Hepatocyte (in vitro differentiated cells): ENCODE measurements at regions not wholly inside any gene's neighbourhood (a gene's known extent, or its start where the extent isn't known, plus 50 kb on each side); places are given as distances from the start of the nearest gene placed in this dataset.
A peak's percentile ranks its signal among the peaks of the same experiment; 100 is the strongest.

Experiments used
- CTCF ChIP-seq: fragments of 200-600 bp; sonication (generic); IDR thresholded peaks from 2 replicates; pipeline ENCODE4 v1.5.1; 2016; ENCODE audit warnings: antibody characterized with exemption, mild to moderate bottlenecking; ENCODE audit not compliant: poor library complexity
- EZH2 ChIP-seq: fragments of 200-600 bp; sonication (generic); IDR thresholded peaks from 2 replicates; pipeline ENCODE4 v1.6.1; 2016; ENCODE audit warnings: antibody characterized with exemption, mild to moderate bottlenecking, borderline replicate concordance
- EZH2phosphoT487 ChIP-seq: fragments of 200-600 bp; sonication (generic); IDR thresholded peaks from one replicate; pipeline ENCODE4 v1.6.1; 2018; ENCODE audit warnings: antibody characterized with exemption, mild to moderate bottlenecking, low read depth, moderate library complexity; ENCODE audit not compliant: unreplicated experiment, severe bottlenecking

GRCh38 chr15:31200735-31201151 lies 99.2 kb upstream of the TRPM1 start:
- peak; percentile 72 for TF ChIP-seq CTCF
- no peak for TF ChIP-seq EZH2
- no peak for TF ChIP-seq EZH2phosphoT487
